ENCODE measurements at regions not wholly inside any gene's neighbourhood (a gene's known extent, or its start where the extent isn't known, plus 50 kb on each side); places are given as distances from the start of the nearest gene placed in this dataset.

DNA sequence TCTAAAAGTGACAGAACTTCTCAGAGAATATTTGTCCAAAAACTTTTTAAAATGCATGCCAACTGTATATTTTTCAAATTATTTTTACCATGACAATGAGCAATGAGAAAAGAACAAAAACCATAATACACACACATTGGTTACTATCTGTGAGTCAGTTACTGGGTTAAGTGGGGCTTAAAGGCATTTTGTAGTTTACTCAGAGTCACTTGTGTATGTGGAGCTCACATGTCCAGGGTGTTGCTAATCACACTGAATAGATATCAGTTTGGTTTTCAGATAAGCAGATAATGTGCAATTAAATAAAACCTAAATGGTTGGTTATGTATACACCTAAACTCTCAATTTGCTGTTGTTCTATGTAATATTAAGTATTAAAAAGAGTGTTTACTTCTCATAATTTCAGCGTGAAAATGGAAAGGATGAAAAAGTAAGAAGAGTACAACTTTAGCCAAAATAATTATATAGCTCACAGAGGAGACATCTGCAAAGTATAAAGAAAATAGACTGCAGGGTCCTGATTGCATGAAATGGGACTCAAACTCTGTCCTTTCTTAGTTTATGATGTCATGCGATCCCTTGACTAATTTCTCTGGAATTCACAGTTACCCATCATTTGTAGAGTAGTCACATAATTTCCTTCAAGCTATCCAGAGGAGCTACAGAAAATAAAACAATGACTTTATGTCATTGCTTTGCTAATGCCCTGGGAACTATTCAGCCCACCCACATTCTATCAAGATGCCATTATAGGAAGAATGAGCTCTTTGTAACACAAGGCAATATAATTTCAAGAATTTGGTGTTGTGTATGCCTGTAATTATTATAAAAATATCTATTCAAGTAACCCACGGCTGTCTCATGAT lies 388.0 kb upstream of the ZNF608 start:
- POLR2A ChIA-PET, result interaction anchor here (0.7 kb wide), 1 partner anchor 216 kb away, joined by 4 read pairs; no protein-coding TSS in a partner anchor
- no peak for DNase-seq (ENCODE audit: extremely low spot score)
- CTCF ChIA-PET, result interaction anchor here (1.2 kb wide), 1 partner anchor 13 kb away, joined by 3 read pairs; no protein-coding TSS in a partner anchor
- TF ChIP-seq, protein P1, sequence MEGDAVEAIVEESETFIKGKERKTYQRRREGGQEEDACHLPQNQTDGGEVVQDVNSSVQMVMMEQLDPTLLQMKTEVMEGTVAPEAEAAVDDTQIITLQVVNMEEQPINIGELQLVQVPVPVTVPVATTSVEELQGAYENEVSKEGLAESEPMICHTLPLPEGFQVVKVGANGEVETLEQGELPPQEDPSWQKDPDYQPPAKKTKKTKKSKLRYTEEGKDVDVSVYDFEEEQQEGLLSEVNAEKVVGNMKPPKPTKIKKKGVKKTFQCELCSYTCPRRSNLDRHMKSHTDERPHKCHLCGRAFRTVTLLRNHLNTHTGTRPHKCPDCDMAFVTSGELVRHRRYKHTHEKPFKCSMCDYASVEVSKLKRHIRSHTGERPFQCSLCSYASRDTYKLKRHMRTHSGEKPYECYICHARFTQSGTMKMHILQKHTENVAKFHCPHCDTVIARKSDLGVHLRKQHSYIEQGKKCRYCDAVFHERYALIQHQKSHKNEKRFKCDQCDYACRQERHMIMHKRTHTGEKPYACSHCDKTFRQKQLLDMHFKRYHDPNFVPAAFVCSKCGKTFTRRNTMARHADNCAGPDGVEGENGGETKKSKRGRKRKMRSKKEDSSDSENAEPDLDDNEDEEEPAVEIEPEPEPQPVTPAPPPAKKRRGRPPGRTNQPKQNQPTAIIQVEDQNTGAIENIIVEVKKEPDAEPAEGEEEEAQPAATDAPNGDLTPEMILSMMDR (IDR thresholded peaks at IDR 0.05; ENCODE audit: control extremely low read depth, extremely low read depth, low read depth, missing control alignments), result no peak

- ChIA-PET CTCF (interaction anchor here (1.3 kb wide), 1 partner anchor 10 kb away, joined by 4 read pairs; no protein-coding TSS in a partner anchor), POLR2A (no interaction called here)
- DNase-seq (ENCODE audit: extremely low spot score), result no peak
- TF ChIP-seq, protein P1 (IDR thresholded peaks at IDR 0.05; ENCODE audit: control extremely low read depth, extremely low read depth, low read depth, missing control alignments), result no peak
These were observed 391.1 kb upstream of the ZNF608 start for GRCh38 chr5:125137535-125137934.

GRCh38 chr5:125138266-125138665 lies 391.8 kb upstream of the ZNF608 start:
- CTCF ChIA-PET, result no interaction called here
- TF ChIP-seq, protein P1 (IDR thresholded peaks at IDR 0.05; ENCODE audit: control extremely low read depth, extremely low read depth, low read depth, missing control alignments), result no peak
- POLR2A ChIA-PET, result interaction anchor here (0.6 kb wide), 1 partner anchor 693 kb away, joined by 5 read pairs; no protein-coding TSS in a partner anchor
- DNase-seq (ENCODE audit: extremely low spot score), result no peak

GRCh38 chr5:125139590-125139989 lies 393.2 kb upstream of the ZNF608 start:
- ChIA-PET POLR2A (no interaction called here), CTCF (no interaction called here)
- TF ChIP-seq, protein P1 (IDR thresholded peaks at IDR 0.05; ENCODE audit: control extremely low read depth, extremely low read depth, low read depth, missing control alignments), result no peak
- DNase-seq (ENCODE audit: extremely low spot score), result no peak

DNA sequence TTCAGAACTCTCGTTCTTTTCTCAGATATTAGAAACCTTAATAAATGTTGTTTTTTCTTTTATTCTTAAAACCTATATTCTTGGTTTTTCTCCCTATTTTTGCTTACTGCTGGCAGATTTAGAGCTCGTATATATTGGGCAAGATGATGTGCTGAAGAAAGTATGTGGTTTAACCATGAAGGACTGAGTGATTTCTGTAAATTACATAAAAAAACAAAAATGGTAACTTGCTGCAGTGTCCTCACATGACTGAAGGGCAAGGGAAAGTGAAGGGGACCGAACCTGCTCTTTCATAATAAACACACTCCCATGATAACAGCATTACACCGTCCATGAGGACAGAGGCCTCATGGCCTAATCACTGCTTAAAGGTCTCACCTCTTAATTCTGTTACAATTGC lies 393.8 kb upstream of the ZNF608 start:
- ChIA-PET CTCF (no interaction called here), POLR2A (no interaction called here)
- no peak for DNase-seq (ENCODE audit: extremely low spot score)
- TF ChIP-seq, protein P1 (IDR thresholded peaks at IDR 0.05; ENCODE audit: control extremely low read depth, extremely low read depth, low read depth, missing control alignments), result no peak

GRCh38 chr5:125140855-125141254 lies 394.4 kb upstream of the ZNF608 start:
- DNase-seq (ENCODE audit: extremely low spot score), result no peak
- TF ChIP-seq, protein P1 (IDR thresholded peaks at IDR 0.05; ENCODE audit: control extremely low read depth, extremely low read depth, low read depth, missing control alignments), result no peak
- ChIA-PET POLR2A (no interaction called here), CTCF (no interaction called here)

All from GM10248 (cell line).